Thyroid gland (tissue), 4 donors: ENCODE measurements at regions not wholly inside any gene's neighbourhood (a gene's known extent, or its start where the extent isn't known, plus 50 kb on each side); places are given as distances from the start of the nearest gene placed in this dataset.

Experiments used
- DNase-seq, 2 donors: peaks; one replicate each; pipeline ENCODE4 v3.0.0-alpha.2; 2019
- H3K27ac ChIP-seq, 3 donors: fragments of 200-600 bp; sonication (generic); 1 replicate in 2 of 3; 2 replicates in 1 of 3; pipeline ENCODE4 v1.5.1; 2016 to 2019; ENCODE audit warnings: mild to moderate bottlenecking in 1 of 3, moderate library complexity in 1 of 3
- H3K27me3 ChIP-seq: fragments of 200-600 bp; sonication (generic); one replicate; pipeline ENCODE4 v1.5.1; 2019
- H3K36me3 ChIP-seq, 2 donors: fragments of 200-600 bp; sonication (generic); one replicate each; pipeline ENCODE4 v1.5.1; 2016 to 2019
- H3K4me1 ChIP-seq, 2 donors: fragments of 200-600 bp; sonication (generic); one replicate each; pipeline ENCODE4 v1.5.1; 2017 to 2019
- H3K4me3 ChIP-seq, 3 donors: fragments of 200-600 bp; sonication (generic); replicated peaks in 1 of 3; 1 replicate in 2 of 3; 2 replicates in 1 of 3; pipeline ENCODE4 v1.5.1; 2016; ENCODE audit warnings: mild to moderate bottlenecking in 1 of 3
- H3K9me3 ChIP-seq: fragments of 200-600 bp; sonication (generic); one replicate; pipeline ENCODE4 v1.5.1; 2017
- POLR2A ChIP-seq, 2 donors: fragments of 450-650 bp; IDR thresholded peaks; one replicate each; pipeline ENCODE4 v1.6.1; 2017; ENCODE audit warnings: antibody characterized with exemption in 2 of 2, mild to moderate bottlenecking in 2 of 2, moderate library complexity in 1 of 2
- WGBS, 2 donors: methylation state at CpG; one replicate each; pipeline ENCODE4 v1.1.5; 2017; 5-methylcytosine and 5-hydroxymethylcytosine counted together
- intact Hi-C: fragments of 100-400 bp; cut with DNase I; formaldehyde crosslinking; loops from one replicate; pipeline ENCODE4 v1.15.1; 2023
- TF ChIP-seq, protein P1 (sequence below), 6 experiments: fragments of 200-600 bp in 3 of 6; fragments of 450-650 bp in 3 of 6; sonication (generic) in 3 of 6; IDR thresholded peaks; one replicate each; pipeline ENCODE4 v1.5.1; 2016 to 2019; ENCODE audit warnings: antibody characterized with exemption in 6 of 6, mild to moderate bottlenecking in 2 of 6, inconsistent platforms in 1 of 6, moderate library complexity in 1 of 6

DNA sequence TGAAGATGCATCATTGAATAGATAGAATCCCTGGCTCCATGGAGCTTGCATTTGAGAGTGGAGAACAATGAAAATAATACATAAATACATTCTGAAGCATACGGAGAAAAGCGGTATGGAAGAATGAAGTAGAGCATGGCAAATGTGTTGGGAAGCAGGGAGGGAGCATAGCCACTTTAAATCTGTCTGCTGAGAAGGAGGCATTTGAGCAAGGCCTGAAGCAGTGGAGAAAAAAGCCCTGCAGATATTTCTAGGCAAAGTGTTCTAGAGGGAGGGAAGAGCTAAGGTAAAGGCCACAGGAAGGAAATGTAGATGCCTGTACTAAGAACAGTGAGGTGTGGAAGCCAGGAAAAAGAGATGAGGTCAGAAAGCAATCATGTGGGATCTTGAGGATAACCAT lies 484.8 kb downstream of the CNTN3 start:
- Histone ChIP-seq H3K9me3 (no peaks in the 10 kb centered on the region), H3K36me3 (no peaks in the 10 kb centered on the region), H3K4me3 (no peak overlapping the region), H3K4me1 (no peaks in the 10 kb centered on the region), H3K27ac (no peak overlapping the region), H3K27me3 (no peaks in the 10 kb centered on the region)
- intact Hi-C loops: no loop called here
- TF ChIP-seq, protein P1, sequence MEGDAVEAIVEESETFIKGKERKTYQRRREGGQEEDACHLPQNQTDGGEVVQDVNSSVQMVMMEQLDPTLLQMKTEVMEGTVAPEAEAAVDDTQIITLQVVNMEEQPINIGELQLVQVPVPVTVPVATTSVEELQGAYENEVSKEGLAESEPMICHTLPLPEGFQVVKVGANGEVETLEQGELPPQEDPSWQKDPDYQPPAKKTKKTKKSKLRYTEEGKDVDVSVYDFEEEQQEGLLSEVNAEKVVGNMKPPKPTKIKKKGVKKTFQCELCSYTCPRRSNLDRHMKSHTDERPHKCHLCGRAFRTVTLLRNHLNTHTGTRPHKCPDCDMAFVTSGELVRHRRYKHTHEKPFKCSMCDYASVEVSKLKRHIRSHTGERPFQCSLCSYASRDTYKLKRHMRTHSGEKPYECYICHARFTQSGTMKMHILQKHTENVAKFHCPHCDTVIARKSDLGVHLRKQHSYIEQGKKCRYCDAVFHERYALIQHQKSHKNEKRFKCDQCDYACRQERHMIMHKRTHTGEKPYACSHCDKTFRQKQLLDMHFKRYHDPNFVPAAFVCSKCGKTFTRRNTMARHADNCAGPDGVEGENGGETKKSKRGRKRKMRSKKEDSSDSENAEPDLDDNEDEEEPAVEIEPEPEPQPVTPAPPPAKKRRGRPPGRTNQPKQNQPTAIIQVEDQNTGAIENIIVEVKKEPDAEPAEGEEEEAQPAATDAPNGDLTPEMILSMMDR (IDR thresholded peaks at IDR 0.05): no peak
- TF ChIP-seq POLR2A (IDR thresholded peaks at IDR 0.05): no peak
- WGBS, 2 donors: 88 to 91% methylated on average over 2 of the region's 2 CpGs
- no peak for DNase-seq

DNA sequence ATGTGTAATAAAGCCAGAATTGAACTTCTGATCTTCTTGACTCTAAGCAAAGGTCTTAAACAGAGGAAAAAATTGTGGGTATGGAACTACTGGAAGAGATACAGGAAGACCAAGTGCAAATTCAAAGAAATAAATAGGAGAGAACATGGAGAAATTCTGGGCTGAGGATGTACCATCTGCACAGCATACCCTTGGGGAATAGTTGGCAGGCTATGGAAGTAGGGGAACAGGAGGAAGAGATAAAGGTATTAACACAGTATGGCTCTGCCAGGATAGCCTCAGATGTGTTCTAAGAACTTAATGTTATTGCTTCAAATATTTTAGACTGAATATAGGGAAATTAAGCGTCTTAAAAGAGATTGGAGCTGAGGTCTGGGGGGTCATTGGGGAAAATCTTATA lies 485.4 kb downstream of the CNTN3 start:
- TF ChIP-seq, protein P1 (IDR thresholded peaks at IDR 0.05): no peak
- no peak for TF ChIP-seq POLR2A (IDR thresholded peaks at IDR 0.05)
- DNase-seq: no peak
- Histone ChIP-seq H3K4me1 (no peaks in the 10 kb centered on the region), H3K9me3 (no peaks in the 10 kb centered on the region), H3K4me3 (no peak overlapping the region), H3K27me3 (no peaks in the 10 kb centered on the region), H3K27ac (no peak overlapping the region), H3K36me3 (no peaks in the 10 kb centered on the region)
- 88 to 90% methylated on average over 1 of the region's 1 CpG for WGBS, 2 donors
- intact Hi-C loops: no loop called here

DNA sequence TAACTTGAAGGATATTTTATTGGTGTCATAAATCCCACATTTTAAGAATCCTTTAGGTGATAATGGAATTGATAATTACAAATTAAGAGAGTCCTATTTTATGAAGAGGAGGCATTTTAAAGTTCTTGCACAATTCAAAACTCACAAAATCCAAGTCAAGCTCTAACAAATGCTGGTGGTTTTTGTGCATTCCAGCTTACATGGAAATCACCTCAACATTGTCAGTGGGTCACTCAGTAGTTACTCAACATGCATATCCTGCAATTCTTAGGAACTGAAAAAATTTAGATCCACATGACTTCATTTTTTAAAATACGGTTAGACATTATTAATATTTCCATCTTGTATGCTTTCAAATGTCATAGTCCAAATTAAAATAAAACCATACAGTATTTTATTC lies 487.2 kb downstream of the CNTN3 start:
- H3K4me1 ChIP-seq: no peaks in the 10 kb centered on the region
- H3K27ac ChIP-seq: no peak overlapping the region
- no peak for DNase-seq
- H3K36me3 ChIP-seq: no peaks in the 10 kb centered on the region
- intact Hi-C loops: no loop called here
- 95% methylated on average over 1 of the region's 1 CpG for whole genome bisulfite sequencing, 2 donors
- H3K27me3 ChIP-seq: no peaks in the 10 kb centered on the region
- TF ChIP-seq, protein P1 (IDR thresholded peaks at IDR 0.05): no peak
- H3K4me3 ChIP-seq: no peak overlapping the region
- H3K9me3 ChIP-seq: no peaks in the 10 kb centered on the region

DNA sequence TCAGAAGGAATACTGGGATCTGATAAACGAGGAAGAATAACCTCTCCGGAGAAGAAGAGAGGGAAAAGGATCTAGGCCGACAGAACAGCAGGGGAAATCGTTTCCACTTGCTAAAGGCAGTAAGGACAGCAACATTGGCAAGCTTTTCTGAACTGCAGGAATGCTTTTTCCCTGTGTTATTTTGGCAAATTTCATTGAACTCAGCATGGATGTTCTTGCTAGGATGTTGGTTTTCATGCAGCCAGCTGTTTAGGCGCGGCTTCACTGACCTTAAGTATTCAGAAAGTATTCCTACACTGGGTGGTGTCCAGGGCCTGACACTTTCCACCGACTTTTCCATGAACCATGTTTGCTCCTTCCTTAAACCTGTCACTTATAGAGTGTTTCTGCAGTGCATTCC lies 489.7 kb downstream of the CNTN3 start:
- intact Hi-C loops: no loop called here
- no peak for TF ChIP-seq POLR2A (IDR thresholded peaks at IDR 0.05)
- TF ChIP-seq, protein P1 (IDR thresholded peaks at IDR 0.05): no peak
- Histone ChIP-seq H3K27me3 (no peaks in the 10 kb centered on the region), H3K36me3 (no peaks in the 10 kb centered on the region), H3K4me3 (no peak overlapping the region), H3K27ac (no peak overlapping the region), H3K9me3 (no peaks in the 10 kb centered on the region), H3K4me1 (no peaks in the 10 kb centered on the region)
- no peak for DNase-seq
- 56 to 59% methylated on average over 7 of the region's 7 CpGs for WGBS, 2 donors

DNA sequence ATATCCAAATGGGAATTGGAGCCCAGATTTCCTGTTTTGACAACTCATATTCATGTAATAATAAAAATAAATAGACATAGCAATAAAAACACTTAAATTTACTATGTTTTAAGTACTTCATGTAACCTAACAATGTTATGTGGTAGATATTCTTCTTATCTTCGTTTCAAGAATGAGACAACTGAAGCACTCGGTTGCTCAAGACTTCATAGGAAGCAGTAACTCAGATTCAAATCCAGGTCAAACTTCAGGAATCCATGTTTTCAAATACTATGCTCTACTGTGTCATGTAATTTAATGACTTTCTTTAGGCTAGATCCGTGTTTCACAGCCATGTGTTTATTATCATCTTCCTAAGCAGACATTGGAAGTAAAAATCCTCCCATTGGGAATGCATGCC lies 492.2 kb downstream of the CNTN3 start:
- H3K27me3 ChIP-seq: no peaks in the 10 kb centered on the region
- no peak for DNase-seq
- no peak overlapping the region for H3K27ac ChIP-seq
- no peaks in the 10 kb centered on the region for H3K36me3 ChIP-seq
- H3K4me1 ChIP-seq: no peaks in the 10 kb centered on the region
- intact Hi-C loops: no loop called here
- H3K9me3 ChIP-seq: no peaks in the 10 kb centered on the region
- 70 to 74% methylated on average over 3 of the region's 3 CpGs for WGBS, 2 donors
- H3K4me3 ChIP-seq: no peak overlapping the region
- TF ChIP-seq, protein P1 (IDR thresholded peaks at IDR 0.05): no peak
- no peak for TF ChIP-seq POLR2A (IDR thresholded peaks at IDR 0.05)
